K562 (cell line): ENCODE measurements at regions not wholly inside any gene's neighbourhood (a gene's known extent, or its start where the extent isn't known, plus 50 kb on each side); places are given as distances from the start of the nearest gene placed in this dataset.

Experiments
- ATAC-seq: fragments of 200-7000 bp; cut with Tn5 transposase; 3 replicates; pipeline ENCODE4 v1.9.1; 2020; ENCODE audit warnings: moderate library complexity
- BruUV-seq: library from RNA; stranded (reverse); fragments of 400-500 nt; replicated peaks from 2 replicates; lab custom pipeline; 2021; lab: Mats Ljungman, UMichigan
- CTCF ChIA-PET: fragments of 300-600 bp; formaldehyde crosslinking; extraction: SDS; loops from one replicate; lab custom pipeline; 2021; ENCODE audit warnings: low intra/inter-chr PET ratio; lab: Yijun Ruan, JAX
- POLR2A ChIA-PET: fragments of 300-600, 350-650 bp; sonication (Branson Sonifier 250); formaldehyde crosslinking; extraction: SDS; loops from one replicate; lab custom pipeline; 2021; ENCODE audit warnings: antibody characterized with exemption, inconsistent platforms; lab: Yijun Ruan, JAX
- DNase-seq, 4 experiments: peaks; one replicate each; pipeline versions ENCODE4 v3.0.0 to v3.0.0-alpha.2; 2011 to 2018; ENCODE audit warnings: low spot score in 3 of 4, mixed read lengths in 3 of 4; ENCODE audit errors: extremely low read depth in 1 of 4
- FAIRE-seq: peaks from 2 replicates; lab custom pipeline; 2011; peaks lifted over from hg19 to GRCh38; lab: Jason Lieb, UNC
- H2AFZ ChIP-seq: 2 replicates; pipeline ENCODE4 v1.6.0; 2011; ENCODE audit warnings: low read depth, low read length, control low read depth, inconsistent platforms
- H3K27ac ChIP-seq: fragments of 200-600 bp; 3 replicates; pipeline ENCODE4 v1.8.0; 2011; ENCODE audit warnings: low read depth, mild to moderate bottlenecking, control low read depth, inconsistent platforms, low read length, moderate library complexity, mixed read lengths; ENCODE audit errors: extremely low read depth
- H3K27me3 ChIP-seq, 2 experiments: fragments of 300-600 bp in 1 of 2; 2 replicates in 1 of 2; 3 replicates in 1 of 2; pipeline versions ENCODE4 v1.6.0 to v1.8.0; 2011; ENCODE audit warnings: inconsistent platforms in 2 of 2, low read length in 2 of 2, mild to moderate bottlenecking in 1 of 2, mixed read lengths in 1 of 2, moderate library complexity in 1 of 2; ENCODE audit not compliant: control insufficient read depth in 2 of 2, insufficient read depth in 2 of 2
- H3K36me3 ChIP-seq: fragments of 300-600 bp; 3 replicates; pipeline ENCODE4 v1.8.0; 2011; ENCODE audit warnings: mild to moderate bottlenecking, low read length, inconsistent platforms; ENCODE audit not compliant: control insufficient read depth, insufficient read depth
- H3K4me1 ChIP-seq, 2 experiments: fragments of 200-600 bp in 1 of 2; replicated peaks in 1 of 2; 2 replicates in 1 of 2; 3 replicates in 1 of 2; pipeline versions ENCODE4 v1.5.1 to v1.8.0; 2011; ENCODE audit warnings: inconsistent platforms in 2 of 2, low read length in 2 of 2, mild to moderate bottlenecking in 1 of 2, mixed read lengths in 1 of 2, moderate library complexity in 1 of 2; ENCODE audit not compliant: control insufficient read depth in 2 of 2, insufficient read depth in 2 of 2
- H3K4me2 ChIP-seq: 2 replicates; pipeline ENCODE4 v1.6.1; 2011; ENCODE audit warnings: low read length, control low read depth, inconsistent platforms, mixed read lengths; ENCODE audit not compliant: insufficient read depth
- H3K4me3 ChIP-seq: fragments of 200-600 bp; sonication (generic), shearing (Covaris generic); 2 replicates; pipeline ENCODE4 v1.5.1; 2016; ENCODE audit warnings: control low read depth, inconsistent platforms
- H3K79me2 ChIP-seq: fragments of 200-600 bp; 3 replicates; pipeline ENCODE4 v1.8.0; 2011; ENCODE audit warnings: low read length, inconsistent platforms; ENCODE audit not compliant: control insufficient read depth, insufficient read depth
- H3K9ac ChIP-seq, 2 experiments: 2 replicates each; pipeline versions ENCODE4 v1.6.0 to v1.6.1; 2011; ENCODE audit warnings: low read depth in 2 of 2, low read length in 2 of 2, control low read depth in 1 of 2, inconsistent platforms in 1 of 2, mild to moderate bottlenecking in 1 of 2, mixed read lengths in 1 of 2; ENCODE audit not compliant: insufficient read depth in 1 of 2
- H3K9me1 ChIP-seq: one replicate; pipeline ENCODE4 v1.6.0; 2011; ENCODE audit warnings: inconsistent platforms, mild to moderate bottlenecking, low read length, moderate library complexity; ENCODE audit not compliant: control insufficient read depth, insufficient read depth
- H3K9me3 ChIP-seq: replicated peaks from 2 replicates; pipeline ENCODE4 v1.5.1; 2011; ENCODE audit warnings: low read depth, low read length, inconsistent platforms; ENCODE audit not compliant: control insufficient read depth, insufficient read depth
- H4K20me1 ChIP-seq: replicated peaks from 2 replicates; pipeline ENCODE4 v1.6.1; 2011; ENCODE audit warnings: low read length, inconsistent platforms, mixed read lengths; ENCODE audit not compliant: control insufficient read depth, insufficient read depth
- ERF ChIP-seq: fragments of 450-650 bp; formaldehyde crosslinking; IDR thresholded peaks from 2 replicates; pipeline ENCODE4 v1.4.0; 2020; ENCODE audit warnings: mild to moderate bottlenecking, mixed read lengths
- FIP1L1 ChIP-seq: fragments of 200-400 bp; formaldehyde crosslinking; IDR thresholded peaks from 2 replicates; pipeline ENCODE4 v1.6.1; 2018; ENCODE audit warnings: mild to moderate bottlenecking, low read depth, low read length; ENCODE audit not compliant: poor library complexity, severe bottlenecking
- FOSL1 ChIP-seq: fragments of 200-800 bp; sonication (Bioruptor generic); conservative IDR thresholded peaks from 2 replicates; pipeline ENCODE4 v1.6.1; 2016; ENCODE audit warnings: missing genetic modification characterization, missing compliant biosample characterization
- NFIX ChIP-seq: fragments of 250-450 bp; sonication (Bioruptor Pico); IDR thresholded peaks from 2 replicates; pipeline ENCODE4 v1.4.0; 2020; ENCODE audit warnings: low read depth, mild to moderate bottlenecking, moderate library complexity
- POLR3G ChIP-seq: IDR thresholded peaks from 2 replicates; pipeline ENCODE4 v1.6.1; 2011; ENCODE audit not compliant: insufficient read length, insufficient replicate concordance; ENCODE audit errors: extremely low read depth
- RBM25 ChIP-seq: fragments of 200-400 bp; formaldehyde crosslinking; IDR thresholded peaks from 2 replicates; pipeline ENCODE4 v1.6.1; 2018; ENCODE audit warnings: low read length, low read depth, moderate library complexity; ENCODE audit not compliant: severe bottlenecking
- TCF15 ChIP-seq: fragments of 250-450 bp; sonication (Bioruptor Pico); IDR thresholded peaks from 2 replicates; pipeline ENCODE4 v1.8.0; 2022; ENCODE audit warnings: moderate library complexity, mild to moderate bottlenecking, inconsistent platforms
- WGBS: fragments of 100-300 bp; shearing (Covaris generic); methylation state at CpG from one replicate; pipeline ENCODE4 v1.1.6; 2016; ENCODE audit warnings: low coverage, mixed read lengths; ENCODE audit not compliant: insufficient coverage; ENCODE audit errors: missing lambda C conversion rate; 5-methylcytosine and 5-hydroxymethylcytosine counted together
- in situ Hi-C: fragments of 300-500 bp; cut with MboI; formaldehyde crosslinking; loops from 4 replicates; pipeline ENCODE4 v1.15.0; 2018; ENCODE audit warnings: inconsistent platforms, mixed read lengths
- intact Hi-C: fragments of 100-400 bp; cut with micrococcal nuclease; formaldehyde crosslinking; loops from 2 replicates; pipeline ENCODE4 v1.14.2; 2022

- H3K27me3 ChIP-seq = no peaks in the 10 kb centered on the region
- no peaks in the 10 kb centered on the region for H3K36me3 ChIP-seq
- ChIA-PET POLR2A (no interaction called here), CTCF (no interaction called here)
- in situ Hi-C loops = no loop called here
- 18% methylated on average over 9 of the region's 9 CpGs for WGBS
- DNase-seq (no peak), ATAC-seq (no peak), FAIRE-seq (no peak)
- H3K27ac ChIP-seq = no peak overlapping the region
- H3K9ac ChIP-seq = no peak overlapping the region
- no peak overlapping the region for H3K4me2 ChIP-seq
- H2AFZ ChIP-seq = no peak overlapping the region
- no peaks in the 10 kb centered on the region for H3K79me2 ChIP-seq
- no peaks in the 10 kb centered on the region for H3K4me1 ChIP-seq
- TF ChIP-seq ERF (CRISPR knock-in tag) (no peak), RBM25 (no peak), FIP1L1 (no peak), FOSL1 (tag) (0 out of 2 replicates have a peak, but pooled peaks have one; percentile 12), TCF15 (CRISPR knock-in tag) (no peak), NFIX (CRISPR knock-in tag) (no peak)
- H3K9me3 ChIP-seq = no peaks in the 10 kb centered on the region
- no peaks in the 10 kb centered on the region for H4K20me1 ChIP-seq
- H3K9me1 ChIP-seq = no peaks in the 10 kb centered on the region
- no TSS peak for BruUV-seq
- no peak overlapping the region for H3K4me3 ChIP-seq
- intact Hi-C loops = no loop called here
These were observed 102.1 kb upstream of the AP1S2 start for GRCh38 chrX:15956681-15957080.

- no peak overlapping the region for H3K9ac ChIP-seq
- intact Hi-C loops = no loop called here
- FAIRE-seq (no peak), ATAC-seq (no peak), DNase-seq (no peak)
- CTCF ChIA-PET = no interaction called here
- no peaks in the 10 kb centered on the region for H3K36me3 ChIP-seq
- no peak overlapping the region for H3K4me3 ChIP-seq
- no peak overlapping the region for H3K4me2 ChIP-seq
- no peaks in the 10 kb centered on the region for H3K79me2 ChIP-seq
- H3K27me3 ChIP-seq = no peaks in the 10 kb centered on the region
- H3K4me1 ChIP-seq = no peaks in the 10 kb centered on the region
- H4K20me1 ChIP-seq = no peaks in the 10 kb centered on the region
- no peaks in the 10 kb centered on the region for H3K9me1 ChIP-seq
- 9% methylated on average over 2 of the region's 2 CpGs for WGBS
- no peaks in the 10 kb centered on the region for H3K9me3 ChIP-seq
- POLR2A ChIA-PET = interaction anchor here (0.7 kb wide), 1 partner anchor 105 kb away, joined by 3 read pairs; no protein-coding TSS in a partner anchor
- H2AFZ ChIP-seq = no peak overlapping the region
- in situ Hi-C loops = no loop called here
- no peak overlapping the region for H3K27ac ChIP-seq
- no TSS peak for BruUV-seq
- no peak for TF ChIP-seq POLR3G
These were observed 99.2 kb upstream of the AP1S2 start for GRCh38 chrX:15953801-15954200.
